B cell (primary cell): ENCODE measurements at regions not wholly inside any gene's neighbourhood (a gene's known extent, or its start where the extent isn't known, plus 50 kb on each side); places are given as distances from the start of the nearest gene placed in this dataset.

ENCODE experiments used
- ATAC-seq: fragments of 200-7000 bp; cut with Tn5 transposase; one replicate; pipeline ENCODE4 v1.10.0; 2021; ENCODE audit warnings: low read depth, mild to moderate bottlenecking, moderate number of reproducible peaks, moderate library complexity
- CTCF ChIA-PET: fragments of 350-600 bp; sonication (Branson Sonifier 250); formaldehyde crosslinking; loops from one replicate; lab custom pipeline; 2021; ENCODE audit warnings: antibody characterized with exemption, inconsistent platforms; lab: Charles Lee
- POLR2A ChIA-PET: fragments of 350-600 bp; sonication (Branson Sonifier 250); formaldehyde crosslinking; loops from one replicate; lab custom pipeline; 2021; ENCODE audit warnings: antibody characterized with exemption; lab: Charles Lee
- DNase-seq: peaks from one replicate; pipeline ENCODE4 v3.0.0; 2013
- H2AFZ ChIP-seq: 2 replicates; pipeline ENCODE4 v1.6.1; 2012; ENCODE audit warnings: mild to moderate bottlenecking, low read depth, low read length; ENCODE audit not compliant: insufficient read depth, poor library complexity, severe bottlenecking
- H3K27ac ChIP-seq, 2 donors: 1 replicate in 1 of 2; 2 replicates in 1 of 2; pipeline ENCODE4 v1.5.1; 2012 to 2013; ENCODE audit warnings: low read length in 2 of 2, mild to moderate bottlenecking in 2 of 2, moderate library complexity in 1 of 2
- H3K27me3 ChIP-seq, 4 experiments: fragments of 200-600 bp in 1 of 4; sonication (generic) in 1 of 4; replicated peaks in 1 of 4; 1 replicate in 2 of 4; 2 replicates in 2 of 4; pipeline versions ENCODE4 v1.6.1 to v1.7.0; 2013 to 2016; ENCODE audit warnings: low read length in 3 of 4, mild to moderate bottlenecking in 2 of 4, mixed read lengths in 1 of 4, moderate library complexity in 1 of 4; ENCODE audit not compliant: insufficient read depth in 4 of 4, control insufficient read depth in 3 of 4; ENCODE audit errors: control extremely low read depth in 1 of 4
- H3K36me3 ChIP-seq, 2 experiments: replicated peaks in 1 of 2; 1 replicate in 1 of 2; 2 replicates in 1 of 2; pipeline versions ENCODE4 v1.6.1 to v1.7.1; 2013; ENCODE audit warnings: low read length in 1 of 2; ENCODE audit not compliant: insufficient read depth in 2 of 2, control insufficient read depth in 1 of 2; ENCODE audit errors: control extremely low read depth in 1 of 2, extremely low read depth in 1 of 2
- H3K4me1 ChIP-seq, 2 donors: fragments of 200-600 bp in 1 of 2; sonication (generic) in 1 of 2; 1 replicate in 1 of 2; 2 replicates in 1 of 2; pipeline versions ENCODE4 v1.5.1 to v1.6.1; 2013 to 2017; ENCODE audit warnings: low read length in 2 of 2; ENCODE audit not compliant: control insufficient read depth in 2 of 2, insufficient read depth in 2 of 2
- H3K4me2 ChIP-seq: replicated peaks from 2 replicates; pipeline ENCODE3; 2012; ENCODE audit warnings: mild to moderate bottlenecking, low read depth, low read length; ENCODE audit not compliant: poor library complexity, severe bottlenecking
- H3K4me3 ChIP-seq, 5 experiments: fragments of 200-600 bp in 1 of 5; sonication (generic) in 1 of 5; 1 replicate in 3 of 5; 2 replicates in 2 of 5; pipeline versions ENCODE4 v1.5.1 to v1.7.0; 2011 to 2016; ENCODE audit warnings: low read length in 4 of 5, mild to moderate bottlenecking in 4 of 5, low read depth in 2 of 5, control low read depth in 1 of 5, moderate library complexity in 1 of 5; ENCODE audit not compliant: insufficient read depth in 1 of 5; ENCODE audit errors: control extremely low read depth in 1 of 5, extremely low read depth in 1 of 5
- H3K79me2 ChIP-seq: fragments of 200-600 bp; sonication (generic); one replicate; pipeline ENCODE4 v1.6.0; 2016; ENCODE audit warnings: low read length; ENCODE audit not compliant: control insufficient read depth, insufficient read depth
- H3K9ac ChIP-seq: fragments of 200-600 bp; sonication (generic); 2 replicates; pipeline ENCODE4 v1.6.1; 2017; ENCODE audit warnings: mild to moderate bottlenecking, low read length, moderate library complexity
- H3K9me3 ChIP-seq, 3 donors: one replicate each; pipeline versions ENCODE4 v1.6.1 to v1.7.1; 2013; ENCODE audit warnings: low read length in 2 of 3; ENCODE audit not compliant: control insufficient read depth in 2 of 3, insufficient read depth in 1 of 3; ENCODE audit errors: control extremely low read depth in 1 of 3
- H4K20me1 ChIP-seq: 2 replicates; pipeline ENCODE4 v1.6.0; 2012; ENCODE audit warnings: mild to moderate bottlenecking, low read length; ENCODE audit not compliant: insufficient read depth, control insufficient read depth, poor library complexity, severe bottlenecking
- H3K27ac Mint-ChIP-seq: one replicate; pipeline ENCODE4 v1.8.0; 2021; ENCODE audit warnings: mixed read lengths
- H3K27me3 Mint-ChIP-seq: one replicate; pipeline ENCODE4 v1.8.0; 2021; ENCODE audit warnings: mixed read lengths
- H3K4me1 Mint-ChIP-seq: one replicate; pipeline ENCODE4 v1.8.0; 2021; ENCODE audit warnings: mixed read lengths
- H3K4me3 Mint-ChIP-seq: one replicate; pipeline ENCODE4 v1.8.0; 2021; ENCODE audit warnings: mixed read lengths
- H3K9me3 Mint-ChIP-seq: one replicate; pipeline ENCODE4 v1.8.0; 2022; ENCODE audit warnings: mixed read lengths; ENCODE audit not compliant: insufficient read depth
- EZH2 ChIP-seq: IDR thresholded peaks from 2 replicates; pipeline ENCODE4 v1.6.1; 2012; ENCODE audit warnings: borderline replicate concordance, low read depth, mild to moderate bottlenecking, moderate library complexity, low read length; ENCODE audit not compliant: insufficient read depth, poor library complexity, severe bottlenecking
- WGBS: methylation state at CpG from one replicate; pipeline ENCODE4 v1.1.5; 2013; ENCODE audit warnings: missing lambda C conversion rate; ENCODE audit not compliant: insufficient coverage; 5-methylcytosine and 5-hydroxymethylcytosine counted together
- intact Hi-C: fragments of 100-400 bp; cut with micrococcal nuclease; formaldehyde crosslinking; loops from one replicate; pipeline ENCODE4 v1.10.0; 2022
- TF ChIP-seq, protein P1 (sequence below): fragments of 200-600 bp; IDR thresholded peaks from one replicate; pipeline ENCODE4 v1.8.0; 2022; ENCODE audit warnings: antibody characterized with exemption, mild to moderate bottlenecking

DNA sequence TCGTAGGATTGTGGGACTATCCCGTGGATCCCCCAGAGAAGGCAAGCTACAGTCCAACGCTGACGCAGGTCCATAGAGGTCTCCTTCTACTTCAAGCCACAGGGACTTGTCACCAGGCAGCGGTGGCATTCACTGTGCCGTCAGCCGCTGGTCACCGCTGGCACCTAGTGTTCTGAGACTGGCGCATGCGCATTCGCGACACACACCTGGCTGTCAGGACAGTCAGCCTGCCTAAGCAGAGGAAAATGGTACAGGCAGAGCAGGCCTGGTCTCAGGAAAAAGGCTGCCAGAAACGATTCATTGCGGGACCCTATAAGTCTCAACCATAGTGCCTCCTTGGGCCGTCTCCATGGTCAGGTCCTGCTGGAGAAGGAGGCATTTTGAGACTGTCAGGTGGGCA lies 138.0 kb upstream of the WSB1 start:
- Mint-ChIP-seq H3K4me3 (no peak overlapping the region), H3K9me3 (no peaks in the 10 kb centered on the region), H3K27me3 (no peaks in the 10 kb centered on the region), H3K4me1 (no peaks in the 10 kb centered on the region), H3K27ac (no peak overlapping the region)
- ChIA-PET POLR2A (no interaction called here), CTCF (no interaction called here)
- 97% methylated on average over 15 of the region's 15 CpGs for WGBS
- Histone ChIP-seq H3K9ac (no peak overlapping the region), H4K20me1 (no peaks in the 10 kb centered on the region), H3K4me3 (no peak overlapping the region), H3K79me2 (no peaks in the 10 kb centered on the region), H3K4me2 (no peak overlapping the region), H3K9me3 (peaks cover 0 to 14% (median 2%) of the 10 kb centered on the region in 3 donors), H3K27ac (no peak overlapping the region), H2AFZ (no peak overlapping the region), H3K36me3 (no peaks in the 10 kb centered on the region), H3K4me1 (no peaks in the 10 kb centered on the region), H3K27me3 (no peaks in the 10 kb centered on the region)
- DNase-seq (no peak), ATAC-seq (no peak)
- intact Hi-C loops, result no loop called here
- TF ChIP-seq, protein P1, sequence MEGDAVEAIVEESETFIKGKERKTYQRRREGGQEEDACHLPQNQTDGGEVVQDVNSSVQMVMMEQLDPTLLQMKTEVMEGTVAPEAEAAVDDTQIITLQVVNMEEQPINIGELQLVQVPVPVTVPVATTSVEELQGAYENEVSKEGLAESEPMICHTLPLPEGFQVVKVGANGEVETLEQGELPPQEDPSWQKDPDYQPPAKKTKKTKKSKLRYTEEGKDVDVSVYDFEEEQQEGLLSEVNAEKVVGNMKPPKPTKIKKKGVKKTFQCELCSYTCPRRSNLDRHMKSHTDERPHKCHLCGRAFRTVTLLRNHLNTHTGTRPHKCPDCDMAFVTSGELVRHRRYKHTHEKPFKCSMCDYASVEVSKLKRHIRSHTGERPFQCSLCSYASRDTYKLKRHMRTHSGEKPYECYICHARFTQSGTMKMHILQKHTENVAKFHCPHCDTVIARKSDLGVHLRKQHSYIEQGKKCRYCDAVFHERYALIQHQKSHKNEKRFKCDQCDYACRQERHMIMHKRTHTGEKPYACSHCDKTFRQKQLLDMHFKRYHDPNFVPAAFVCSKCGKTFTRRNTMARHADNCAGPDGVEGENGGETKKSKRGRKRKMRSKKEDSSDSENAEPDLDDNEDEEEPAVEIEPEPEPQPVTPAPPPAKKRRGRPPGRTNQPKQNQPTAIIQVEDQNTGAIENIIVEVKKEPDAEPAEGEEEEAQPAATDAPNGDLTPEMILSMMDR, result no peak
- no peak for TF ChIP-seq EZH2

DNA sequence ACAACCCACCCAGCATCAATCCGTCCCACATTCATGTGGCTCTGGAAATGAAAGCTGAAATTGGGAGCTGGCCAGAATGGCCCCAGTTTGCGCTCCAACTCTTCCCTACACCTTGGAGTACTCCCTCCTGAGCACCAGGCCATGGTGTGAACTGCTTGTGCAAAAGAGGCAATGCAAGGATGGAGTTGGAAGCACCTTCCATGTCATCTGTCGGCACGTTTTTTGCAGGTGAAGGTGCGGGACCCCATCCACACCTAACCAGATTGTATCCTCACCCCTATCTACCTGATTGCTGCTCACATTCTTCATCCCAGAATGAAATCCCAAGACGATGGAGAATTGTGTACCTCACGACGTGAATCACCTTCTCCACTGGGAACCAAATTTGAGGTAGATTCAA lies 136.6 kb upstream of the WSB1 start:
- intact Hi-C loops, result no loop called here
- no peaks in the 10 kb centered on the region for H3K27me3 ChIP-seq
- H4K20me1 ChIP-seq, result no peaks in the 10 kb centered on the region
- no peak for DNase-seq
- H3K36me3 ChIP-seq, result no peaks in the 10 kb centered on the region
- H3K79me2 ChIP-seq, result no peaks in the 10 kb centered on the region
- no peak overlapping the region for H3K9ac ChIP-seq
- Mint-ChIP-seq H3K4me3 (no peak overlapping the region), H3K4me1 (no peaks in the 10 kb centered on the region), H3K9me3 (no peaks in the 10 kb centered on the region), H3K27ac (no peak overlapping the region), H3K27me3 (no peaks in the 10 kb centered on the region)
- 95% methylated on average over 4 of the region's 8 CpGs for WGBS
- no peak overlapping the region for H2AFZ ChIP-seq
- no peak for TF ChIP-seq EZH2
- TF ChIP-seq, protein P1, result no peak
- ChIA-PET POLR2A (no interaction called here), CTCF (no interaction called here)
- no peak overlapping the region for H3K4me2 ChIP-seq
- H3K4me3 ChIP-seq, result no peak overlapping the region
- no peaks in the 10 kb centered on the region for H3K4me1 ChIP-seq
- H3K27ac ChIP-seq, result no peak overlapping the region
- peaks cover 0 to 14% (median 2%) of the 10 kb centered on the region in 3 donors for H3K9me3 ChIP-seq
- ATAC-seq, result no peak
